ENCODE measurements at regions not wholly inside any gene's neighbourhood (a gene's known extent, or its start where the extent isn't known, plus 50 kb on each side); places are given as distances from the start of the nearest gene placed in this dataset.

- no peak for DNase-seq
- no peak overlapping the region for H3K27ac ChIP-seq (ENCODE audit: low read length)
- H3K27me3 ChIP-seq (ENCODE audit: control insufficient read depth, insufficient read depth, low read length) = no peaks in the 10 kb centered on the region
- Mint-ChIP-seq H3K4me1 (no peaks in the 10 kb centered on the region), H3K27ac (no peak overlapping the region), H3K36me3 (no peaks in the 10 kb centered on the region), H3K9me3 (no peaks in the 10 kb centered on the region), H3K4me3 (no peak overlapping the region), H3K27me3 (ENCODE audit: low read depth in 2 of 2) (no peaks in the 10 kb centered on the region)
- ATAC-seq = no peak
- no peaks in the 10 kb centered on the region for H3K36me3 ChIP-seq (ENCODE audit: control insufficient read depth, insufficient read depth, low read length)
- intact Hi-C loops (cut with micrococcal nuclease) = no loop called here
- 63% methylated on average over 1 of the region's 2 CpGs for WGBS (ENCODE audit: insufficient coverage)
- H3K9me3 ChIP-seq (ENCODE audit: control insufficient read depth, insufficient read depth, low read length) = no peaks in the 10 kb centered on the region
- no peak for TF ChIP-seq CTCF (IDR thresholded peaks at IDR 0.05)
- H3K4me1 ChIP-seq (ENCODE audit: control insufficient read depth, insufficient read depth, low read length) = no peaks in the 10 kb centered on the region
- H3K4me3 ChIP-seq (ENCODE audit: low read length) = no peak overlapping the region
Measured at GRCh38 chr18:43526426-43527145, 249.3 kb upstream of the SYT4 start.

- WGBS (ENCODE audit: insufficient coverage) = 95% methylated on average over 3 of the region's 3 CpGs
- DNase-seq (no peak), ATAC-seq (no peak)
- Mint-ChIP-seq H3K4me3 (no peak overlapping the region), H3K36me3 (no peaks in the 10 kb centered on the region), H3K27ac (no peak overlapping the region), H3K9me3 (peaks cover 2 to 3% of the 10 kb centered on the region in 2 donors), H3K4me1 (no peaks in the 10 kb centered on the region), H3K27me3 (ENCODE audit: low read depth in 2 of 2) (no peaks in the 10 kb centered on the region)
- Histone ChIP-seq H3K4me1 (ENCODE audit: control insufficient read depth, insufficient read depth, low read length) (no peaks in the 10 kb centered on the region), H3K36me3 (ENCODE audit: control insufficient read depth, insufficient read depth, low read length) (no peaks in the 10 kb centered on the region), H3K4me3 (ENCODE audit: low read length) (no peak overlapping the region), H3K27ac (ENCODE audit: low read length) (no peak overlapping the region), H3K9me3 (ENCODE audit: control insufficient read depth, insufficient read depth, low read length) (no peaks in the 10 kb centered on the region), H3K27me3 (ENCODE audit: control insufficient read depth, insufficient read depth, low read length) (no peaks in the 10 kb centered on the region)
- no peak for TF ChIP-seq CTCF (IDR thresholded peaks at IDR 0.05)
- intact Hi-C loops (cut with micrococcal nuclease) = no loop called here
Measured at GRCh38 chr18:43531438-43531837, 254.1 kb upstream of the SYT4 start.

GRCh38 chr18:43533371-43533770, 256.1 kb upstream of the SYT4 start:
- WGBS (ENCODE audit: insufficient coverage) = no CpG with 5 or more reads among the region's 1 CpG
- TF ChIP-seq CTCF (IDR thresholded peaks at IDR 0.05) = no peak
- Mint-ChIP-seq H3K4me1 (no peaks in the 10 kb centered on the region), H3K36me3 (no peaks in the 10 kb centered on the region), H3K9me3 (peaks cover 4 to 6% of the 10 kb centered on the region in 2 donors), H3K27ac (no peak overlapping the region), H3K27me3 (ENCODE audit: low read depth in 2 of 2) (no peaks in the 10 kb centered on the region), H3K4me3 (no peak overlapping the region)
- no peaks in the 10 kb centered on the region for H3K9me3 ChIP-seq (ENCODE audit: control insufficient read depth, insufficient read depth, low read length)
- intact Hi-C loops (cut with micrococcal nuclease) = no loop called here
- DNase-seq = no peak
- no peaks in the 10 kb centered on the region for H3K27me3 ChIP-seq (ENCODE audit: control insufficient read depth, insufficient read depth, low read length)
- H3K27ac ChIP-seq (ENCODE audit: low read length) = no peak overlapping the region
- H3K36me3 ChIP-seq (ENCODE audit: control insufficient read depth, insufficient read depth, low read length) = no peaks in the 10 kb centered on the region
- no peaks in the 10 kb centered on the region for H3K4me1 ChIP-seq (ENCODE audit: control insufficient read depth, insufficient read depth, low read length)
- no peak for ATAC-seq
- H3K4me3 ChIP-seq (ENCODE audit: low read length) = no peak overlapping the region

DNA sequence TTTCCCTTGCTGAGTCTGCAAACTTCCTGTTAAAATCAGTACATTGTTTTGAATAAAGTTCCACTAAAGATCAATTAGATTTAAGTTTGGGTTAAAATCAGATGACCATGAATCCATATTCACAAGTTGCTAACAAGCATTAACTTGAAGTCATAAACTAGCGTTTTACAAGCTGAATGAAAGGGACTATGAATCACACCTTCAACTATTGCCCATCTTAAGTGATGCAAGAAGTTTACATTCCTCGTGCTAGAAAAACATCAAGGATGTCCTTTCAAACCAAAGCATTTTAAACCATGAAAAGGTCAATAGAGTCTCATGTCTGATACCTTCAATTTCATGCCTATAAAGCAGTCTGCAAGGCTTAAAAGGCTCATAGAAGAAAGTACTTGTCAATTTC, 257.2 kb upstream of the SYT4 start:
- no peaks in the 10 kb centered on the region for H3K4me1 ChIP-seq (ENCODE audit: control insufficient read depth, insufficient read depth, low read length)
- ATAC-seq (no peak), DNase-seq (no peak)
- Mint-ChIP-seq H3K27me3 (ENCODE audit: low read depth in 2 of 2) (no peaks in the 10 kb centered on the region), H3K36me3 (no peaks in the 10 kb centered on the region), H3K9me3 (peaks cover 4 to 6% of the 10 kb centered on the region in 2 donors), H3K4me1 (no peaks in the 10 kb centered on the region), H3K27ac (no peak overlapping the region), H3K4me3 (no peak overlapping the region)
- no peaks in the 10 kb centered on the region for H3K36me3 ChIP-seq (ENCODE audit: control insufficient read depth, insufficient read depth, low read length)
- no peaks in the 10 kb centered on the region for H3K9me3 ChIP-seq (ENCODE audit: control insufficient read depth, insufficient read depth, low read length)
- TF ChIP-seq CTCF (IDR thresholded peaks at IDR 0.05) = no peak
- H3K4me3 ChIP-seq (ENCODE audit: low read length) = no peak overlapping the region
- no peaks in the 10 kb centered on the region for H3K27me3 ChIP-seq (ENCODE audit: control insufficient read depth, insufficient read depth, low read length)
- intact Hi-C loops (cut with micrococcal nuclease) = no loop called here
- WGBS (ENCODE audit: insufficient coverage) = 76% methylated on average over 2 of the region's 2 CpGs
- no peak overlapping the region for H3K27ac ChIP-seq (ENCODE audit: low read length)

Data from natural killer cell (primary cell).